Activated gamma-delta T cell treated with anti-CD3 and anti-CD28 coated beads, Interleukin-2, amount 50 U/mL, for 16 hours (primary cell): ENCODE measurements at regions not wholly inside any gene's neighbourhood (a gene's known extent, or its start where the extent isn't known, plus 50 kb on each side); places are given as distances from the start of the nearest gene placed in this dataset.

ENCODE experiments used
- DNase-seq: peaks from one replicate; pipeline ENCODE4 v3.0.0-alpha.2; 2020; ENCODE audit warnings: low read depth

GRCh38 chr2:160630801-160631590 is 137.4 kb upstream of the RBMS1 start:
- DNase-seq, result no peak

- DNase-seq, result no peak
These were observed 138.7 kb upstream of the RBMS1 start for GRCh38 chr2:160632084-160632975.

GRCh38 chr2:160634436-160634835 is 140.8 kb upstream of the RBMS1 start:
- DNase-seq, result no peak

- no peak for DNase-seq
These were observed 141.9 kb upstream of the RBMS1 start for GRCh38 chr2:160635488-160635887.

- no peak for DNase-seq
These were observed 145.9 kb upstream of the RBMS1 start for GRCh38 chr2:160639472-160639871.

- no peak for DNase-seq
These were observed 153.3 kb upstream of the RBMS1 start for GRCh38 chr2:160646684-160647444.

- DNase-seq, result no peak
These were observed 154.5 kb upstream of the RBMS1 start for GRCh38 chr2:160647967-160648685.

- no peak for DNase-seq
These were observed 156.1 kb upstream of the RBMS1 start for GRCh38 chr2:160649698-160650097.

- DNase-seq, result no peak
These were observed 156.8 kb upstream of the RBMS1 start for GRCh38 chr2:160650196-160651118.

GRCh38 chr2:160651416-160652200 is 158.0 kb upstream of the RBMS1 start:
- DNase-seq, result no peak

GRCh38 chr2:160652236-160652635 is 158.6 kb upstream of the RBMS1 start:
- DNase-seq, result peak; percentile 38

- DNase-seq, result no peak
These were observed 163.6 kb upstream of the RBMS1 start for GRCh38 chr2:160657196-160657595.

- no peak for DNase-seq
These were observed 165.2 kb upstream of the RBMS1 start for GRCh38 chr2:160658851-160659250.

- DNase-seq, result no peak
These were observed 167.1 kb upstream of the RBMS1 start for GRCh38 chr2:160660741-160661140.

- DNase-seq, result no peak
These were observed 171.1 kb upstream of the RBMS1 start for GRCh38 chr2:160664603-160665140.

GRCh38 chr2:160666154-160667060 is 172.8 kb upstream of the RBMS1 start:
- DNase-seq, result no peak

- DNase-seq, result no peak
These were observed 174.2 kb upstream of the RBMS1 start for GRCh38 chr2:160667811-160668210.

- no peak for DNase-seq
These were observed 177.0 kb upstream of the RBMS1 start for GRCh38 chr2:160670618-160671017.
